ENCODE measurements at regions not wholly inside any gene's neighbourhood (a gene's known extent, or its start where the extent isn't known, plus 50 kb on each side); places are given as distances from the start of the nearest gene placed in this dataset.

DNA sequence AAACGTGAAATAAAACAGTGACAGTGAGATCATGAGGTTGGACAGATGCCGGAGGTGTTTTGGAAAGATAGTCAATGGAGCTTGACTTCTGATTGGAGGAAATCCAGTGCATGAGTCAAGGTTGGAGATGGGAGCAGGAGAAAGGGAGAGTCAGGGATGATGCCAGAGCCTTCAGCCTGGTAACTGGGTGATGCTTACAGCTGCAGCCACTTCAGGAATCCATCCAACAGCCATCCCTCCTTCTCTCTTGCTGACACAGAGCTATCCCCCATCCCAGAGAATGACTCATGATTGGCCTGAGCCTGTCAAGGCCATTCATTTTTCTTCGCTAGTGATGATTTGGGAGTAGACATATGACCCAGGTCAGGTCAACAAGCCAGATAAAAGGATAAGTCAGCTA is 112.8 kb downstream of the SAMD5 start:
- peak; percentile 35 for DNase-seq

DNA sequence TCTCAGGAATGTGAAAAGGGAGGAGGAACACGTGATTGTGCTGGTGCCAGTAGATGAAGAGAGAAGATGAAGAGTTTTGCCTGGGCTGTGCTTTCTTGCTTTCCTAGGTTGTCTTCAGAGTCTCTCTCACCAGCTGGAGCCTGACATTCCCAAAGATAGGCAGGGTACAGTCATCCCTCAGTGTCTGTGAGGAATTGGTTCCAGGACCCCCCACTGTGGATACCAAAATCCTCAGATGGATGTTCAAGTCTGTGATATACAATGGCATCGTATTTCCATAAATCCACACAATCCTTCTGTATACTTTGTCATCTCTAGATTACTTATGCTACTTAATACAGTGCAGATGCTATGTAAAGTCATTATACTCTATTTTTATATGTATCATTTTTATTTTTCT is 113.5 kb downstream of the SAMD5 start:
- DNase-seq, result no peak

- DNase-seq, result no peak
Measured at GRCh38 chr6:147624946-147625515, 116.5 kb downstream of the SAMD5 start.

DNA sequence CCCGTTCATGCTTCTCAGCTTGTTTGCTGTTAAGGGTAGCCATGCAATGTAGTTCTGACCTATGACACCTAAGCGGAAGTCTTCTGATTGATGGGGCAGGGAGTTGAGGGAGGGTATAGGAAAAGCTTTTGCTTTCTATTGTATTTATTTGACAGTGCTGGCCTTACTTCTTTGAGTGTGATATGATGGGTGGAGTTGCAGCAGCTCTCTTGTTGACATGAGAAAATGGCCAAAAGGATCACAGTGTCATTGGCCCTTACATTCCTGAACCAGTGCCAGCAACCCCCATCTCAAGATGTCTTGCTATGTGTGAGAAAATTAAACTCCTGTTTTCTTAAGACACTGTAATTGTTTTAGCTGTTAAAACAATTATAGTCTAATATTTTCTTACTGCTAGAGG is 117.5 kb downstream of the SAMD5 start:
- no peak for DNase-seq

- DNase-seq, result no peak
Measured at GRCh38 chr6:147627411-147627810, 118.9 kb downstream of the SAMD5 start.

GRCh38 chr6:147633191-147633590 is 124.7 kb downstream of the SAMD5 start:
- no peak for DNase-seq

GRCh38 chr6:147637620-147638195 is 129.2 kb downstream of the SAMD5 start:
- no peak for DNase-seq

GRCh38 chr6:147639279-147639678 is 130.8 kb downstream of the SAMD5 start:
- no peak for DNase-seq

GRCh38 chr6:147640606-147641005 is 132.1 kb downstream of the SAMD5 start:
- no peak for DNase-seq

DNA sequence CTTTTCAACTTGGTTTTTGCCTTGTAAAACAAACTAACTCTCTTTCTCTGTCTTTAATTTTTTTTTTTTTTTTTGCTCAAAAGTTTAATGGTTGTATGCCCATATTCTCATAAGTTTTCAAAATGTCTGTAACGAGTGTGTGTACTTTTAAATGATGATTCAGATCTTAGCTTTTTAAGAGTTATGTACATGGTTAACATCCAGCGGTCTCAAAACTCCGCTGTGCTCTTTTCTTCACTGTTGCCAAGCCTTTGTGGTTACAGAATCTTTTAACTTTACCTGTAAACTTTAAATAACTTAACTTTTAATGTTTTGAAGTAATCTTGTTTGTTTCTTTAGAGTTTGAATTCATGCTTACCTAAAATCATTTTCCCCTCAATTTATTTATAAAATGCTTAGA is 133.0 kb downstream of the SAMD5 start:
- no peak for DNase-seq

- DNase-seq, result no peak
Measured at GRCh38 chr6:147642458-147642857, 134.0 kb downstream of the SAMD5 start.

DNA sequence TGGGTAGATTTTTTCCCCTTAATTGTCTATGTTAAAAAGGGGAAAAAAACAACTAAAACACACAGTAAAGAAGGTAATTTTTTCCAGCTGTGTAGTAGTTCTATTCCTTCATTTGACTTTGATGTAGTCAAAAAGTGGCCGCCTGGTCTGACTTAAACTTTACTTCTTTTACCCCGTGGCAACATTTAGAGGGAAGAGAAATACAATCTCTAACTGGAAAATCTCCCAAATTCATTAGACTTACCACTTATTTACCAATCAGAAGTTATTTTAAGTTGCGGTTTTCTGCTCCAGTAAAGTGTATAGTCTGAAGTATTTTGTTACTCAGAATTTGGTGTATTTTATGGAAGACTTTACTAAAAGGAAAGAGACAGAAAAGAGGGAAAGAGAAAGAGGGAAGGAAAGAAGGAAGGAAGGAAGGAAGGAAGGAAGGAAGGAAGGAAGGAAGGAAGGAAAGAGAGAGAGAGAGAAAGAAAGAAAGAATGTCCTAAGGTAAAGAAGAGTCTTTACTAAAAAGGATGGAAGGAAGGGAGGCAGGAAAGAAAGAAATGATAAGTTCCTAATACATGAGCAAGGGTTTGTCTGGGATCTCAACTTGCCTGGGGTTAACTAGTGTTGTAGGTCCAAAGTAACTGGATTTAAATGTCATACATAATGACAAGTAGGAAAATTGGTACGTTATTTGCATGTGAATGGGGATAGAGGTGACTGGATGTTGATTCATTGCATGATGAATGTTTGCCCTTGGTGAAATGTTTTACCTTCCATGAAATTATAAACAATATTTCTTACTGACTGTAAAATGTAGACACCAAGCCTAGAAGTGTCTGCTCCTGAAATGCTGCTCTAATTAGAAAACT is 135.1 kb downstream of the SAMD5 start:
- DNase-seq, result no peak

DNA sequence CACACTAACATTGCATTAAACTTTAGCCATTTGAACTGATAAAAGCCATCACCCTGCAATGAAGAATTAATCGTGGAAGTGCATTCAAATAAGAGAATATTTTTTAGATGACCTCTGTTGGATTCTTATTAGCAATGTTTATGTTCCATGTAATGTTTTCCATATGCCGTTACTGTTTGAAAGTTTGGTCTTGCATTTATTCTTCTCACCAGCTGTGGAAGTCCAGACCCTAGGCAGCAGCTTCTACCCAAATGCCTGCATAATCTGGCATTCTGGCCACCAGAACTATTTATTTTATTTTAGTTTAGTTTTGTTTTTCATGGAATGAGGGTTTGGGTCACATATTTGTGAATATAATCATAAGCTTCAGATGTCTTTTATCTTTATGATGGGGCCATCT is 140.4 kb downstream of the SAMD5 start:
- DNase-seq, result no peak

- no peak for DNase-seq
Measured at GRCh38 chr6:147651249-147652063, 143.0 kb downstream of the SAMD5 start.

- no peak for DNase-seq
Measured at GRCh38 chr6:147653631-147654030, 145.1 kb downstream of the SAMD5 start.

- DNase-seq, result no peak
Measured at GRCh38 chr6:147654103-147654845, 145.8 kb downstream of the SAMD5 start.

DNA sequence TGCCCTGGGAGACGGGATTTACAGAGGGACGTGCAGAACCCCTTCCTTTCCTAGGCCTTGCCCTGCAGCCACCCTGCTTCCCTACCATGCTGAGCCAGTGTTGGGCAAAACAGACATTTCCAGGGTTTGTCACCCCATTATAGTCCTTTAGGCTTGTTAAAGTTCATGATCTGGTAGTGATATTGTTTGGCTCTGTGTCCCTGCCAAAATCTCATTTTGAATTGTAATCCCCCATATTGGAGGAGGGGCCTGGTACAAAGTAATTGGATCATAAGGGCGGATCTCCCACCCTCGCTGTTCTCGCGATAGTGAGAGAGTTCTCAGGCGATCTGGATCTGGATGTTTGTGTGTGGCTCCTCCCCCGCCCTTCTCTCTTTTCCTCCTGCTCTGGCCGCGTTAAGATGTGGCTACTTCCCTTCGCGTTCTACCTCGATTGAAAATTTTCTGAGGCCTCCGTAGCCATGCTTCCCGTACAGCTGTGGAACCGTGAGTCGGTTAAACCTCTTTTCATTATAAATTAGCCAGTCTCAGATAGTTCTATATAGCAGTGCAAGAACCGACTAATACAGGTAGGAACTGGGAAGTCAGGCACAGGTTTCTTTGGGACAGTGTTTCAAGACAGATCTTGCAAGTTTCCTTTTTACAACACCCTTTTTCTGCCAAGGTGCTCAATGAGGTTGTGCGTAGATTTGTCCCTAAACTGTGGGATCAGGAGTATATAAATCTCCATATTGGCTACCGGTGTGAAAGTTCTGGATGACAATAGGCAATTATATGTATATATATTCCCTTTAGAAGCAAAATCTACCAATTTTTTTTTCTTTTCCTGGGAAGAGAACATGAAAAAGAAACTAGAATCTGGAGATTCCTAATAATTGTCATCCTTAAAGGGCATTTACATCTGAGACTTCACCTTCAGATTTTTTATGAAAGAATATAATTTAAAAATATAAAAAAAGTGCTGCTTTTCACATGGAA is 152.1 kb downstream of the SAMD5 start:
- DNase-seq, result no peak

DNA sequence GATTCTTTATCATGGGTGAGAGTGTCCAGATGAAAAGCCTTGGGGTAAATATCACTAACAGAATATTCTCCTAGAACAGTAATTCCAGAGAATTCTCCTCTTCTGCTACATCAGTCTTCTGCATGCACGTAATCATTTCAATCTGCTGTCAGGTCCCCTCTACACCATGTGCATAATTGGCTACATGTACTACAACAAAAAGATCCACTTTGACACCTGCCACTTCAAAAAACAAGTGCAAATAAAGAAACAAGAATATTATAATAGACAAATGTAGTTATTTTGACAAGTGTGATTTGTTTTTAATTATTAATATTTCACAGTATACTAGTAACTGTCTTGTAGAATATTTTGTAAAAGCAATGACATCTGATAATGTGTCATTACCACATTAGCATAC is 154.2 kb downstream of the SAMD5 start:
- DNase-seq, result no peak

- DNase-seq, result no peak
Measured at GRCh38 chr6:147664092-147664491, 155.6 kb downstream of the SAMD5 start.

- DNase-seq, result no peak
Measured at GRCh38 chr6:147666255-147666654, 157.8 kb downstream of the SAMD5 start.

DNA sequence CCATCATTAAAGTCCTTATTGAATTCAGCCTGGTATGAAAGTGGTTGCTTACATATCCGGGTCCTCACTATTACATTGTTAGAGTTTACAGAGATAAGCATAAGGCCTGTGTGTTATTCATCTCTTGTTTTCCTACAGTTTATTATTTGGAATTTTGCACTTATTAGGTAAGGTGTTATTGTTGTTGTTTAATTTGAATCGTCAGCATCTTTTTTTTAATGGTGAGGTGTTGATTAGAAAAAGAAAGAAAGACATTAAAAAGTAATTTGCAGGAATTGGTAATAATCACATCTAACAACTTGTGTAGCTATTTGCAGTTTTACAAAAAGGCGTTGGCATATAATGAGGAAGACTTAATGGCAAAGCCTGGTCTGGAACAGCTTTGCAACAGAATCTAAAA is 158.6 kb downstream of the SAMD5 start:
- no peak for DNase-seq
